HG03159 (cell line): ENCODE measurements at regions not wholly inside any gene's neighbourhood (a gene's known extent, or its start where the extent isn't known, plus 50 kb on each side); places are given as distances from the start of the nearest gene placed in this dataset.
A peak's percentile ranks its signal among the peaks of the same experiment; 100 is the strongest.

Experiments
- ATAC-seq: cut with Tn5 transposase; IDR thresholded peaks from one replicate; pipeline ENCODE4 v1.9.1; 2021; ENCODE audit warnings: mild to moderate bottlenecking, moderate library complexity; ENCODE audit not compliant: unreplicated experiment

DNA sequence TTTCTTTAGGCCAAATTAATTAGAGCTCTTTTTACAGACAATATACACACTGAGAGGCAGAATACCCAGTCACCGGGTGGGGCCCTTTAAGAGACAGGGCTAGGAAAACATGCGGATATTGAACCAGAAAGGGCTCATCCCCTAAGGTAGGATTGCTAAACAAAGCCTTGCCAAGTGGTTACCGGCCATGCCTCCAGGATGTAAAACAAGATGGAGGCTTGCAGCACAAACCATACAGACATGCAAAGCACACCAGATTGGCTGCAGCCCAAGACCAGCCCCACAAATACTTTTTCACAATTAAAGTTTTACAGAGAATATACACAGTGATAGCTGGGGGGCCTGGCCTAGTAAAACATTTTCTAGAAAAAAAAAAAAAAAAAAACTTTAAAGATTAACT lies 210.0 kb downstream of the KLHL4 start:
- no peak for ATAC-seq

GRCh38 chrX:87728024-87728423 lies 210.4 kb downstream of the KLHL4 start:
- no peak for ATAC-seq

GRCh38 chrX:87728459-87728858 lies 210.9 kb downstream of the KLHL4 start:
- ATAC-seq, result no peak

- no peak for ATAC-seq
These were observed 214.5 kb downstream of the KLHL4 start for GRCh38 chrX:87732133-87732532.

DNA sequence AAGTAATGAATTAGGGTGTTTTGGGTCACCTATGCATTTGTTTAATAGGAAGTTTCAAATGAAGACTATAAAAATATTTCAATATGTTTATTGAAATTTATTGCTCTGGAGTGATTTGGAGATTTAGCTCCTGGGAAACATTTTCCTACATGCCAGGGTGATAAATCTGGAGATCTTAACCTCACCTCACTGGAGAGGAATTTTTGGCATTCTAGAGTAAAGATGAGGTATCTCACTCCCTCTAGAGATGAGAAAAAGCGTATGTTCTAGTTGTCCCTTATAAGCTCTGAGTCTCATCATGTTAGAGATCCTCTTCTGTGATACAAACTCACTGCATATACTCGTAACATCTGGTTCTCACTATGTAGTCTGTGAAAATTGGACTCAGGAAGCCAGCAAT lies 219.0 kb downstream of the KLHL4 start:
- no peak for ATAC-seq

DNA sequence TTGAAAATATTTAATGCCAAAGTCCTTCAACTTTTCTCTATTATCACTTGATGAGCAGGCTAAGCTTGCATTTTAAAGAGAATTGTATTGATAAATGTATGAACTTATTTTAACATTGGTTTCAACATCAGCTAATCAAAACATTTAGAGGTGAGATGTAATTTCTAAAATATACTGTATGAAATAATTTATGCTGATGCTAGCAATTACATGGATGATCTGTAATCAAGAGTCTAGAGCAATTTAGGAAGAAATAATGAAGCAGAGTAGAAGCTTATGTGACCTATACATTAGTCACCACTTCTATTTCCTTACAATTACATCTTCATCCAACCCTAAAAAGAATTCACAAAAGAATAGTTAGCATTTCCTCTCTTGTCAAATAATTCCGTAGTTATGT lies 226.8 kb downstream of the KLHL4 start:
- ATAC-seq, result no peak

- ATAC-seq, result no peak
These were observed 237.9 kb downstream of the KLHL4 start for GRCh38 chrX:87755493-87755892.

DNA sequence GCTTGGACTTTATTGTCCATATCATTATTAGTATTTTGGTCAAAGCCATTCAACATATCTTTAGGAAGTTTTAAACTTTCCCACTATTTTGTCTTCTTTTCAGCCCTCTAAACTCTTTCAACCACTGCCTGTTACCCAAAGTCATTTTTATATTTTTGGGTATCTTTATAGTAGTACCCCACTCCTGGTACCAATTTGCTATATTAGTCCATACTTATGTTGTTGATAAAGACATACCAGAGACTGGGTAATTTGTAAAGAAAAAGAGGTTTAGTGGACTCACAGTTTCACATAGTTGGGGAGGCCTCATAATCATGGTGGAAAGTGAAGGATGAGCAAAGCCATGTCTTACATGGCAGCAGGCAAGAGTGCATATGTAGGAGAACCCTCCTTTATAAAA lies 271.4 kb downstream of the KLHL4 start:
- ATAC-seq, result no peak

DNA sequence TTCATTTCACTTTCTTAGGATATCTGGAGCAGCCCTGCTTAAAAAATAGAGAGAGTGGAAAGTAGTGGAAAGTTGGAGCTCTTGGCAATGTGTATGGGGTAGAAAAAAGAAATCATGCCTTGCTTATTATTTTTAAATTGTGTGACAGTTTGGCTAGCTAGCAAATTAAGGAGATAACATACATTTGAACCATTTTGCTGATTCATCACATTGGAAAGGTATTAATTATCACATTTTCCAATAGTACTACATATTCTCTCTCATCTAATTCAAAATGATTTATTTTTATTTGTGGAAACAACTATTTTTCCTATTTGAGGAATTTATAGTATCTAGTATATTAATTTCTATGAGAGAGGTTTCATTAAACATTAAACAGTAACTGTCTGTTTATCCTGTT lies 280.4 kb downstream of the KLHL4 start:
- ATAC-seq, result no peak

DNA sequence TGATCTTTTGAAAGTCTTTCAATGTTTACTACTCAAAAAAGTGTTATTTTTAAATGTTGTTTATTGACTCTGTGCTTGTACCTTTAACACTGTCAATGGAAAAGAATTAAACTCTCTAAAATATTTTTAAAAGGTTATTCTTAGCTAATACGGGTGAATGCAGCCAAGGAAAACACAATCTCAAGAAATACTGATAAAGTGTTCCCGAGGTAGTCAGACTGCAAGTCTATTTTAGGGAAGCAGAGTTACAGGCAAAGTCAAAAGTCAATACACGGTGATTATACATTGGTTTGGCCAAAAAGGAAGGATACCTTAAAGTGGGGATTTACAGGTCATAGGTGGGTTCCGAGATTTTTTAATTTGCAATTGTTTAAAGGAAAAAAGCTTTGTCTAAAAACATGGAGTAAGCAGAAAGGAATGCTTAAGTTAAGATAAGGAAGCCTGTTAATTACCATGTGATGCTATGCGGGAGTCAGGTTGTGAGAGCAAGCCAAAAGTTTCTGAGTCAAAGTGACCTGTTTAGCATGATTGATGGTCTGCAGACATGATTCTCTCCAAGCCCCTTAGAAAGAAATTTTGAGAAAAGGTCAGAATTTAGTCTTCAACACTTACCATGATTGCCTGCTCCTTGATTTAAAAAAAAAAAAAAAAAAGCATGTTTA lies 288.4 kb downstream of the KLHL4 start:
- no peak for ATAC-seq

DNA sequence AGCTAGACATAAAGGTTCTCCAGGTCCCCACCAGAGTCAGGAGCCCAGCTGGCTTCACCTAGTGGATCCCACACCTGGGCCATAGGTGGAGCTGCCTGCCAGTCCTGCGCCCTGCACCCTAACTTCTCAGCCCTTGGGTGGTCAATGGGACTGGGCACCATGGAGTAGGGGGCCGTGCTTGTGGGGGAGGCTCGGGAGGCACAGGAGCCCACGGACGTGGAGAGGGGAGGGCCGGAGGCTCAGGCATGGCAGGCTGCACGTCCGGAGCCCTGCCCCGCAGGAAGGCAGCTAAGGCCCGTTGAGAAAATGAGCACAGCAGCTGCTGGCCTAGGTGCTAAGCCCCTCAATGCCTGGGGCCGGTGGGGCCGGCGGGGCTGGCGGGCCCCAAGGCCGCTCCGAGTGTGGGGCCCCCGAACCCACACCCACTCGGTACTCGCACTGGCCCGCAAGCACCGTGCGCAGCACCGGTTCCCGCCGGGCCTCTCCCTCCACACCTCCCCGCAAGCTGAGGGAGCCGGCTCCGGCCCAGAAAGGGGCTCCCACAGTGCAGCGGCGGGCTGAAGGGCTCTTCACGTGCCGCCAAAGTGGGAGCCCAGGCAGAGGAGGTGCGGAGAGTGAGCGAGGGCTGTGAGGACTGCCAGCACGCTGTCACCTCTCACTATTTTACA lies 291.1 kb downstream of the KLHL4 start:
- ATAC-seq, result no peak

- ATAC-seq, result no peak
These were observed 296.0 kb downstream of the KLHL4 start for GRCh38 chrX:87813566-87813965.

DNA sequence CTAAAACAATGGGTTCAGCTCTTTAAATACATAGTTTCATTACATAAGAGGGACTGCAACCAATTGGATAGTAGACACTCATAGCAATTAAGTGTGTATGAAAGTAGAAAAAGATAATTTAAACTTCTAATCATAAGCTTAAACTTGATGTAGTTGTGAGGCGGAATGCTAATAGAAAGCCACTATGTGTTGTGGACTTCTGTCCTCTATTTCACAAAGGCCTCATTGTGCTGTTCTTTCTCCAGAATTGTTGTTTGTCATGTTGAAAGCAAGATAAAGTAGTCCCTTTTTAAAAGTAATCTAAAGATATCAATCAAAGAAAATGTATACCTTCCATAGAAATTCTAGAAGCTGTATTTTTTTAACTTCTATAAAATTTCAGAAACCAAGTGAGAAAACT lies 329.4 kb downstream of the KLHL4 start:
- ATAC-seq, result no peak

DNA sequence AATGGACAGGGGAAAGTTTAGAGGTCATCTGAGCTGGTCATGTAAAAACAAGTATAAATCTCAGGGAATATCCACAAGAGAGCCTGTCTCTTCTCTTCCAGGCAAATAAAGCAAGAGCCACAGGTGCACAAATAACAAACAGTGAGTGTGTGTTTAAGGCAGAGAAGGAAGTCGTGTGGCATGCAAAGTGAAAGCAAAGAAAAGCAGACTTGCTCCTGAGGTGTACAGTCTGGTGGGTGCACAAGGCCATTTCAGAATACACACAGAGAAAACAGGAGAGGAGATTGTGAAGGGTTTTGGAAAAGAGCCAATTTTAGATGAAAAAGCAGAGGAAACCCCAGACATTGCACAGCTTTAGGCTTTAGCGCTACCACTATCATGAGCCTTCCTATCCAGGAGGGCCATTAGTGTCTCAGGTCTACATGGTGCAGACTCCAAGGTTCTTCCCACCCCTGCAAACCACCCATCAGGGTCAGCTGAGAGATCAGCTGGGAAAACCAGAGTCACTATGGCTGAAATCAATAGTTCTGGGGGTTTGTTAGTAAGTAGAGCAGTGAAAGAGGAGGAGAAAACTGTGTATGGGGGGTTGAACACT lies 355.8 kb downstream of the KLHL4 start:
- ATAC-seq, result peak; percentile 60

- ATAC-seq, result peak; percentile 40
These were observed 356.4 kb downstream of the KLHL4 start for GRCh38 chrX:87874043-87874442.

DNA sequence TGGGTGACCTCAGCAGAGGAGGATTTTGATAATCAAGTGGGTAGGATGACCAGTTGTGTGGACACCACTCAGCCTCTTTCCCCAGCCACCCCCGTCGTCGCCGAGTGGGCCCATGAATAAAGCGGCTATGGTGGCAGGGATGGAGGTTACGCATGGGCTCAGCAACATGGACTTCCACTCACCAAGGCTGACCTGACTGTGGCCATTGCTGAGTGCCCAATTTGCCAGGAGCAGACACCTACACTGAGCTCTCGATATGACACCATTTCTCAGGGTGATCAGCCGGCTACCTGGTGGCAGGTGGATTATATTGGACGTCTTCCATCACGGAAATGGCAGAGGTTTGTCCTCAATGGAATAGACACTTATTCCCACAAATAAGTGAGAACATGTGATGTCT lies 361.3 kb downstream of the KLHL4 start:
- ATAC-seq, result no peak

DNA sequence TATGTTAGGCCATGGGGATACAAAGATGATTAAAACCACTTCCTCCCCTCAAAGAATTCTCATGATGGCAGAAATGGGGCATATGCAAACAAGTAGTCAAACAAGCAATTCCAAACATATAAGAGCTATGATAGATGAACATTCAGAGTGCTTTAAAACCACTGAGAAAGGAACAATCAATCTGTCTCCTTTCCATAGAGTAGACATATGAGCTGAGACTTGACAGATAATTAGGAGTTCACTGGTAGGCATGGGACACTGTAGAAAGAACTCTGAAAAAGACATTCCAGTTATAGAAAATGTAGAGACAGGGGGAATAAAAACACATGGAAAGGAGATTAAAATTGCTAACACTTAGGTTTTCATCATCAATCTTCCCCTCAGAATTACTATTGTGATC lies 372.8 kb downstream of the KLHL4 start:
- no peak for ATAC-seq

- no peak for ATAC-seq
These were observed 377.8 kb downstream of the KLHL4 start for GRCh38 chrX:87895421-87895820.

- ATAC-seq, result no peak
These were observed 378.5 kb downstream of the KLHL4 start for GRCh38 chrX:87896057-87896456.

DNA sequence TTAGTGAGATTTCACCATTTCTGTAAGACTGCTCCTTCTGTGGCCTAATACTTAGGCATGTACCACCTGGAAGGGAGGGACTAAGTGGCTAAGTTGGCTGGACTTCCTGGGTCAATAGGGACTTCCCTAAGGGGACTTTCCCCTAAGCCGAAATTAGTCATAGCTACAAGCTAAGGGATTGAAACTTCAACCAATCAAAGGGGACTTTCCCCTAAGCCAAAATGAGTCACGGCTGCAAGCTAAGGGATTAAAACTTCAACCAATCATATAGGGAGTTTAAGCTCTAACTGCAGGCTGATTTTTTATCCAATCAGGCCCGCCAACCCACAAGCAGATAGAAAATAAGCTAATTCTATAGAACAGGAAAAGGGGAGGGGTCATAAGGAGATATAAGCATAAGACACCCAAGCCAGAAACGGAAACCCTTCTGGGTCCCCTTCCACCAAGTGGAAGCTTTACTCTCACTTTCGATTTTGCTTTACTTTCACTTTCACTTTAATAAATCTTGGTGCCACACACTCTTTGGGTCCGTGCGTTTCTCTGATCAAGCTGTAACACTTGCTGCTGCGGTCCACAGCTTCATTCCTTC lies 382.8 kb downstream of the KLHL4 start:
- peak; percentile 70 for ATAC-seq

GRCh38 chrX:87901060-87901459 lies 383.5 kb downstream of the KLHL4 start:
- ATAC-seq, result no peak

DNA sequence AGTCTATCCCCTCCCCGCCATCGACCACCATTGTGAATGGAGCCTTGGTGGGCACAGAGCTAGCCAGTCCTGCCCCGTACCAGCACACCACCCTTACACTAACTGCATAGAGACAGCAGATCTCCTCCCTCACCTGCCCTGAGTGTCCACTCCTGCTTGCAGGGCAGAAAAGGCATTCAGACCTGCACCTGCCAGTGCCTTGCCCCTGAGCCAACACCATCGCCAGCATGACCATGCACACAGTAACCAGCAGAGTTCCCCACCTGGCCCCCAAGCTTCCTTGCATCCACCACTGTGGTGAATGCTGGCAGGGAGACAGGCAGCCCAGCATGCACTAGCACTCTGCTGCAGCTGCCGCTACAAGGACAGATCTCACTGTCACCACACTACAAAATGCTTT lies 397.1 kb downstream of the KLHL4 start:
- no peak for ATAC-seq
